Fibroblast of lung (primary cell): ENCODE measurements at regions not wholly inside any gene's neighbourhood (a gene's known extent, or its start where the extent isn't known, plus 50 kb on each side); places are given as distances from the start of the nearest gene placed in this dataset.
A peak's percentile ranks its signal among the peaks of the same experiment; 100 is the strongest.

Source experiments
- DNase-seq, 2 donors: peaks; one replicate each; pipeline versions ENCODE4 v3.0.0 to v3.0.0-alpha.2; 2010; ENCODE audit warnings: low read depth in 2 of 2
- H2AFZ ChIP-seq: 2 replicates; pipeline ENCODE4 v1.5.1; 2012; ENCODE audit warnings: low read length, control low read depth, inconsistent platforms
- H3K27ac ChIP-seq: 2 replicates; pipeline ENCODE4 v1.5.1; 2011; ENCODE audit warnings: low read length, control low read depth; ENCODE audit not compliant: insufficient read depth
- H3K27me3 ChIP-seq: 2 replicates; pipeline ENCODE4 v1.5.1; 2011; ENCODE audit warnings: mild to moderate bottlenecking, low read length; ENCODE audit not compliant: control insufficient read depth, insufficient read depth
- H3K36me3 ChIP-seq: 2 replicates; pipeline ENCODE4 v1.5.1; 2011; ENCODE audit warnings: low read length; ENCODE audit not compliant: control insufficient read depth, insufficient read depth
- H3K4me1 ChIP-seq: 2 replicates; pipeline ENCODE4 v1.5.1; 2011; ENCODE audit warnings: low read length; ENCODE audit not compliant: control insufficient read depth, insufficient read depth; ENCODE audit errors: extremely low read depth
- H3K4me2 ChIP-seq: 2 replicates; pipeline ENCODE4 v1.5.1; 2011; ENCODE audit warnings: low read length, control low read depth; ENCODE audit not compliant: insufficient read depth; ENCODE audit errors: extremely low read depth
- H3K4me3 ChIP-seq, 4 experiments: fragments of 200-600 bp in 1 of 4; sonication (generic) in 1 of 4; replicated peaks in 1 of 4; 2 replicates each; pipeline ENCODE4 v1.5.1; 2011 to 2016; ENCODE audit warnings: low read length in 4 of 4, low read depth in 3 of 4, mild to moderate bottlenecking in 3 of 4, control low read depth in 2 of 4, inconsistent platforms in 1 of 4, mixed read lengths in 1 of 4; ENCODE audit not compliant: insufficient read depth in 1 of 4; ENCODE audit errors: control extremely low read depth in 1 of 4
- H3K79me2 ChIP-seq: 2 replicates; pipeline ENCODE4 v1.5.1; 2012; ENCODE audit warnings: mild to moderate bottlenecking, low read length, inconsistent platforms; ENCODE audit not compliant: control insufficient read depth, insufficient read depth
- H3K9ac ChIP-seq: 2 replicates; pipeline ENCODE4 v1.5.1; 2011; ENCODE audit warnings: mild to moderate bottlenecking, low read length, control low read depth; ENCODE audit not compliant: insufficient read depth
- H3K9me3 ChIP-seq: 2 replicates; pipeline ENCODE4 v1.5.1; 2012; ENCODE audit warnings: low read depth, low read length; ENCODE audit not compliant: control insufficient read depth, insufficient read depth
- H4K20me1 ChIP-seq: 2 replicates; pipeline ENCODE4 v1.5.1; 2011; ENCODE audit warnings: low read length; ENCODE audit not compliant: control insufficient read depth, insufficient read depth; ENCODE audit errors: extremely low read depth
- EZH2 ChIP-seq: IDR thresholded peaks from 2 replicates; pipeline ENCODE4 v1.5.1; 2012; ENCODE audit warnings: low read length, control low read depth, mild to moderate bottlenecking; ENCODE audit errors: missing control alignments
- TF ChIP-seq, protein P1 (sequence below), 2 donors: IDR thresholded peaks in 1 of 2; conservative IDR thresholded peaks in 1 of 2; 1 replicate in 1 of 2; 2 replicates in 1 of 2; pipeline ENCODE4 v1.5.1; 2011 to 2012; ENCODE audit warnings: low read length in 2 of 2, control low read depth in 1 of 2, inconsistent platforms in 1 of 2, low read depth in 1 of 2, mild to moderate bottlenecking in 1 of 2

DNA sequence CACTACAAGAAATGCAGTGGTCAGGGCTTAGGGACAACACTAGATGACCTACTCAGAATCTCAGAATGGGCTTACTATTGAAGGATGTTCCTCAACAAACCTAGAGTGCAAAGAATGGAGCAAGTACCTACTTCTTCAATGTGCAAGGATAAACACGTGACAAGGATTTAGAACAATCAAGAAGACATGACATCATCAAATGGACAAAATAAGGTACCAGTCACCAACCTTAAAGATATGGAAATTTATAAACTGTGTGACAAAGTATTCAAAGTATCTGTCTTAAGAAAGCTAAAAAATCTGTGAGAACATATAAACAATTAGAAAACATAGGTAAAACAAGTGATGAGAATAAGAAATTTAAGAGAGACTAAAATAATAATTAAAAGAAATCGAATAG, 656.1 kb downstream of the ZWINT start:
- no peak overlapping the region for H3K4me3 ChIP-seq

DNA sequence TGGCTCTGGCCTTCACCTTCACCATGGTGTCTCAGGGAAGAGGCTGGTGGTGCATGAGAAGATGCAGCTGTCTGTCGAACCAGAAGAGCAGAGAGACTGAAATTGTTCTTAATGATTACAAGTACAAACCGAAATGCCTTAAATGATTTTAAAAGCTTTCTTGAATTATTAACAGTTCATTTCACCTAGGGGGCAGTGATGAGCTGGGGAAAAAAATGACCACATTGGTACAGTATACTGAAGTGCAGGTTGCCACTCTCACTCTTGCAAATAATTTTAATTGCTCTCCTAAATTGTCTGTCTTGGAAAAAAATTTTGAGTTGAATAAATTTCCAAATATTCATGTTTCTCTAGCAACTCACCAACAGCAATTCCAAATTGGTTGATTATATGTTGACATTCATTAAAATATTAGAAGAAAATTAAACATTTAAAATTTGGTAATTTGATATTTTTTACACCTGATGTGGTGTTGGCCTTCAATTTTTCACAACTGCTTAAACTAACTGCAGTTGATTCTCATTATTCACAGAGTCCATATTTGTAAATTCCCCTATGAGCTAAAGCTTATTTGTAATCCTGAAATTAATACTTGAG, 692.6 kb downstream of the ZWINT start:
- no peak for DNase-seq
- no peaks in the 10 kb centered on the region for H3K9me3 ChIP-seq
- no peaks in the 10 kb centered on the region for H3K36me3 ChIP-seq
- H3K27ac ChIP-seq: no peak overlapping the region
- no peaks in the 10 kb centered on the region for H4K20me1 ChIP-seq
- TF ChIP-seq, protein P1, sequence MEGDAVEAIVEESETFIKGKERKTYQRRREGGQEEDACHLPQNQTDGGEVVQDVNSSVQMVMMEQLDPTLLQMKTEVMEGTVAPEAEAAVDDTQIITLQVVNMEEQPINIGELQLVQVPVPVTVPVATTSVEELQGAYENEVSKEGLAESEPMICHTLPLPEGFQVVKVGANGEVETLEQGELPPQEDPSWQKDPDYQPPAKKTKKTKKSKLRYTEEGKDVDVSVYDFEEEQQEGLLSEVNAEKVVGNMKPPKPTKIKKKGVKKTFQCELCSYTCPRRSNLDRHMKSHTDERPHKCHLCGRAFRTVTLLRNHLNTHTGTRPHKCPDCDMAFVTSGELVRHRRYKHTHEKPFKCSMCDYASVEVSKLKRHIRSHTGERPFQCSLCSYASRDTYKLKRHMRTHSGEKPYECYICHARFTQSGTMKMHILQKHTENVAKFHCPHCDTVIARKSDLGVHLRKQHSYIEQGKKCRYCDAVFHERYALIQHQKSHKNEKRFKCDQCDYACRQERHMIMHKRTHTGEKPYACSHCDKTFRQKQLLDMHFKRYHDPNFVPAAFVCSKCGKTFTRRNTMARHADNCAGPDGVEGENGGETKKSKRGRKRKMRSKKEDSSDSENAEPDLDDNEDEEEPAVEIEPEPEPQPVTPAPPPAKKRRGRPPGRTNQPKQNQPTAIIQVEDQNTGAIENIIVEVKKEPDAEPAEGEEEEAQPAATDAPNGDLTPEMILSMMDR (conservative IDR thresholded peaks at IDR 0.05 in 1 of 2, IDR thresholded peaks at IDR 0.05 in 1 of 2; ENCODE audit: low read depth in 1 of 2, low read length in 2 of 2): peak in 1 of 2 donors; percentile 13
- no peak for TF ChIP-seq EZH2
- no peaks in the 10 kb centered on the region for H3K4me1 ChIP-seq
- H3K4me2 ChIP-seq: no peak overlapping the region
- no peak overlapping the region for H3K4me3 ChIP-seq
- no peaks in the 10 kb centered on the region for H3K79me2 ChIP-seq
- no peak overlapping the region for H2AFZ ChIP-seq
- H3K9ac ChIP-seq: no peak overlapping the region
- H3K27me3 ChIP-seq: no peaks in the 10 kb centered on the region

More for the DNA sequence above, 656.1 kb downstream of the ZWINT start:
- Histone ChIP-seq H3K27ac (no peak overlapping the region), H3K4me1 (no peaks in the 10 kb centered on the region), H3K79me2 (no peaks in the 10 kb centered on the region), H2AFZ (no peak overlapping the region), H3K27me3 (no peaks in the 10 kb centered on the region), H3K4me2 (no peak overlapping the region), H3K9ac (no peak overlapping the region), H3K36me3 (no peaks in the 10 kb centered on the region), H3K9me3 (no peaks in the 10 kb centered on the region), H4K20me1 (no peaks in the 10 kb centered on the region)
- TF ChIP-seq, protein P1 (conservative IDR thresholded peaks at IDR 0.05 in 1 of 2, IDR thresholded peaks at IDR 0.05 in 1 of 2; ENCODE audit: low read depth in 1 of 2, low read length in 2 of 2): no peak
- no peak for TF ChIP-seq EZH2
- DNase-seq: no peak

- no peak overlapping the region for H2AFZ ChIP-seq
- no peaks in the 10 kb centered on the region for H3K27me3 ChIP-seq
- no peak overlapping the region for H3K27ac ChIP-seq
- H3K4me2 ChIP-seq: no peak overlapping the region
- H3K4me3 ChIP-seq: no peak overlapping the region
- H4K20me1 ChIP-seq: no peaks in the 10 kb centered on the region
- no peak for DNase-seq
- no peaks in the 10 kb centered on the region for H3K79me2 ChIP-seq
- TF ChIP-seq EZH2: no peak
- TF ChIP-seq, protein P1 (conservative IDR thresholded peaks at IDR 0.05 in 1 of 2, IDR thresholded peaks at IDR 0.05 in 1 of 2; ENCODE audit: low read depth in 1 of 2, low read length in 2 of 2): no peak
- H3K4me1 ChIP-seq: no peaks in the 10 kb centered on the region
- no peak overlapping the region for H3K9ac ChIP-seq
- H3K36me3 ChIP-seq: no peaks in the 10 kb centered on the region
- no peaks in the 10 kb centered on the region for H3K9me3 ChIP-seq
These were observed 707.5 kb downstream of the ZWINT start for GRCh38 chr10:55653531-55653930.
